ENCODE measurements at regions not wholly inside any gene's neighbourhood (a gene's known extent, or its start where the extent isn't known, plus 50 kb on each side); places are given as distances from the start of the nearest gene placed in this dataset.

- TF ChIP-seq CTCF (IDR thresholded peaks at IDR 0.05) (no peak), POLR2A (IDR thresholded peaks at IDR 0.05) (no peak), POLR2AphosphoS5 (IDR thresholded peaks at IDR 0.05; ENCODE audit: insufficient read depth in 1 of 2, low read depth in 1 of 2) (peak in 1 of 2 donors; percentile 22)
Observed at GRCh38 chr7:159226011-159226702, 81.5 kb upstream of the VIPR2 start.

Data from vagina (tissue), 2 donors.